ENCODE measurements at regions not wholly inside any gene's neighbourhood (a gene's known extent, or its start where the extent isn't known, plus 50 kb on each side); places are given as distances from the start of the nearest gene placed in this dataset.

- H3K27ac ChIP-seq (ENCODE audit: low read length) = no peak overlapping the region
- H3K4me2 ChIP-seq (ENCODE audit: insufficient read depth, low read length) = no peak overlapping the region
- H3K9ac ChIP-seq (ENCODE audit: low read depth, low read length) = no peak overlapping the region
- DNase-seq (no peak), ATAC-seq (ENCODE audit: insufficient read depth, low read depth) (no peak)
- no peaks in the 10 kb centered on the region for H3K27me3 ChIP-seq (ENCODE audit: insufficient read depth, low read length, poor library complexity)
- no peak overlapping the region for H2AFZ ChIP-seq (ENCODE audit: low read depth, low read length)
- H3K9me3 ChIP-seq (ENCODE audit: insufficient read depth, low read length, severe bottlenecking) = no peaks in the 10 kb centered on the region
- H3K36me3 ChIP-seq (ENCODE audit: insufficient read depth, low read length) = no peaks in the 10 kb centered on the region
- H3K79me2 ChIP-seq (ENCODE audit: insufficient read depth, low read length) = no peaks in the 10 kb centered on the region
- H3K4me1 ChIP-seq (ENCODE audit: insufficient read depth, low read length) = no peaks in the 10 kb centered on the region
- H4K20me1 ChIP-seq (ENCODE audit: insufficient read depth, low read length) = no peaks in the 10 kb centered on the region
- H3K4me3 ChIP-seq (ENCODE audit: low read depth in 1 of 2, low read length in 2 of 2) = no peak overlapping the region
- TF ChIP-seq EZH2 (IDR thresholded peaks at IDR 0.05; ENCODE audit: borderline replicate concordance, low read depth, low read length, severe bottlenecking) = no peak
- TF ChIP-seq, protein P1, sequence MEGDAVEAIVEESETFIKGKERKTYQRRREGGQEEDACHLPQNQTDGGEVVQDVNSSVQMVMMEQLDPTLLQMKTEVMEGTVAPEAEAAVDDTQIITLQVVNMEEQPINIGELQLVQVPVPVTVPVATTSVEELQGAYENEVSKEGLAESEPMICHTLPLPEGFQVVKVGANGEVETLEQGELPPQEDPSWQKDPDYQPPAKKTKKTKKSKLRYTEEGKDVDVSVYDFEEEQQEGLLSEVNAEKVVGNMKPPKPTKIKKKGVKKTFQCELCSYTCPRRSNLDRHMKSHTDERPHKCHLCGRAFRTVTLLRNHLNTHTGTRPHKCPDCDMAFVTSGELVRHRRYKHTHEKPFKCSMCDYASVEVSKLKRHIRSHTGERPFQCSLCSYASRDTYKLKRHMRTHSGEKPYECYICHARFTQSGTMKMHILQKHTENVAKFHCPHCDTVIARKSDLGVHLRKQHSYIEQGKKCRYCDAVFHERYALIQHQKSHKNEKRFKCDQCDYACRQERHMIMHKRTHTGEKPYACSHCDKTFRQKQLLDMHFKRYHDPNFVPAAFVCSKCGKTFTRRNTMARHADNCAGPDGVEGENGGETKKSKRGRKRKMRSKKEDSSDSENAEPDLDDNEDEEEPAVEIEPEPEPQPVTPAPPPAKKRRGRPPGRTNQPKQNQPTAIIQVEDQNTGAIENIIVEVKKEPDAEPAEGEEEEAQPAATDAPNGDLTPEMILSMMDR (IDR thresholded peaks at IDR 0.05; ENCODE audit: borderline replicate concordance, extremely low read depth, low read length, poor library complexity, severe bottlenecking) = no peak
Observed at GRCh38 chr5:27906931-27907601, 868.7 kb upstream of the CDH9 start.

DNA sequence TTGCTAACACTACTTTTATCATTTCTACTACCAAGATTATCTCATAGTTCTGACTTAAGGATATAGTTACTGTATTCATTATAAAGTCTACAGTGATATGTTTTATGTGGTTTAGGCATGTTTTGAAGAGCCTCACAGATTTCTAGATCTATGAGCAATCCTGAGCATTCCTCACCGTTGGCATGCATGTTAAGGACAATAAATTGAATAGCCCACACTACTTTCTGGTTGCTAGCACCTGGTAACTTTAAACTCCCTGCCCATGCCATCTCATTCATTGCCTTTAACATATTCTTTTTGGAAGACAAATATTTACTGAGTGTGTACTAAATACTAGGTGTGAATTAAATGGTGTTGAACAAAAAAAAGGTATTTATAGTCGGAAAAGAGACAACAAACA, 868.1 kb upstream of the CDH9 start:
- DNase-seq (no peak), ATAC-seq (ENCODE audit: insufficient read depth, low read depth) (no peak)
- Histone ChIP-seq H3K79me2 (ENCODE audit: insufficient read depth, low read length) (no peaks in the 10 kb centered on the region), H3K9ac (ENCODE audit: low read depth, low read length) (no peak overlapping the region), H3K4me3 (ENCODE audit: low read depth in 1 of 2, low read length in 2 of 2) (no peak overlapping the region), H3K4me1 (ENCODE audit: insufficient read depth, low read length) (no peaks in the 10 kb centered on the region), H2AFZ (ENCODE audit: low read depth, low read length) (no peak overlapping the region), H3K4me2 (ENCODE audit: insufficient read depth, low read length) (no peak overlapping the region), H3K36me3 (ENCODE audit: insufficient read depth, low read length) (no peaks in the 10 kb centered on the region), H3K27me3 (ENCODE audit: insufficient read depth, low read length, poor library complexity) (no peaks in the 10 kb centered on the region), H3K9me3 (ENCODE audit: insufficient read depth, low read length, severe bottlenecking) (no peaks in the 10 kb centered on the region), H4K20me1 (ENCODE audit: insufficient read depth, low read length) (no peaks in the 10 kb centered on the region), H3K27ac (ENCODE audit: low read length) (no peak overlapping the region)
- TF ChIP-seq EZH2 (IDR thresholded peaks at IDR 0.05; ENCODE audit: borderline replicate concordance, low read depth, low read length, severe bottlenecking) = no peak
- TF ChIP-seq, protein P1 (IDR thresholded peaks at IDR 0.05; ENCODE audit: borderline replicate concordance, extremely low read depth, low read length, poor library complexity, severe bottlenecking) = no peak

GRCh38 chr5:27900761-27901160, 862.4 kb upstream of the CDH9 start:
- TF ChIP-seq, protein P1 (IDR thresholded peaks at IDR 0.05; ENCODE audit: borderline replicate concordance, extremely low read depth, low read length, poor library complexity, severe bottlenecking) = no peak
- no peak for TF ChIP-seq EZH2 (IDR thresholded peaks at IDR 0.05; ENCODE audit: borderline replicate concordance, low read depth, low read length, severe bottlenecking)
- H3K9ac ChIP-seq (ENCODE audit: low read depth, low read length) = no peak overlapping the region
- H3K79me2 ChIP-seq (ENCODE audit: insufficient read depth, low read length) = no peaks in the 10 kb centered on the region
- H3K27me3 ChIP-seq (ENCODE audit: insufficient read depth, low read length, poor library complexity) = no peaks in the 10 kb centered on the region
- no peak overlapping the region for H3K4me3 ChIP-seq (ENCODE audit: low read depth in 1 of 2, low read length in 2 of 2)
- no peak overlapping the region for H3K27ac ChIP-seq (ENCODE audit: low read length)
- no peak for ATAC-seq (ENCODE audit: insufficient read depth, low read depth)
- H3K9me3 ChIP-seq (ENCODE audit: insufficient read depth, low read length, severe bottlenecking) = no peaks in the 10 kb centered on the region
- no peaks in the 10 kb centered on the region for H3K4me1 ChIP-seq (ENCODE audit: insufficient read depth, low read length)
- no peaks in the 10 kb centered on the region for H4K20me1 ChIP-seq (ENCODE audit: insufficient read depth, low read length)
- DNase-seq = no peak
- H3K36me3 ChIP-seq (ENCODE audit: insufficient read depth, low read length) = no peaks in the 10 kb centered on the region
- H2AFZ ChIP-seq (ENCODE audit: low read depth, low read length) = no peak overlapping the region
- H3K4me2 ChIP-seq (ENCODE audit: insufficient read depth, low read length) = no peak overlapping the region

All from DND-41 (cell line).